MM.1S (cell line): ENCODE measurements at regions not wholly inside any gene's neighbourhood (a gene's known extent, or its start where the extent isn't known, plus 50 kb on each side); places are given as distances from the start of the nearest gene placed in this dataset.

Experiments
- CTCF ChIP-seq: fragments of 300-600 bp; sonication (generic); IDR thresholded peaks from 2 replicates; pipeline ENCODE4 v1.5.1; 2016; ENCODE audit warnings: antibody characterized with exemption, low read length, mixed read lengths
- EZH2 ChIP-seq: fragments of 300-600 bp; sonication (generic); optimal IDR thresholded peaks from 2 replicates; pipeline ENCODE3; 2017; ENCODE audit warnings: low read depth, mild to moderate bottlenecking, antibody characterized with exemption, low read length, mixed read lengths
- EZH2phosphoT487 ChIP-seq: fragments of 300-600 bp; sonication (generic); IDR thresholded peaks from 2 replicates; pipeline ENCODE4 v1.6.1; 2018; ENCODE audit warnings: antibody characterized with exemption, low read length

GRCh38 chrX:54633641-54634040 is 103.6 kb downstream of the GNL3L start:
- TF ChIP-seq CTCF, result no peak
- TF ChIP-seq EZH2phosphoT487, result no peak
- TF ChIP-seq EZH2, result no peak
